ENCODE measurements at regions not wholly inside any gene's neighbourhood (a gene's known extent, or its start where the extent isn't known, plus 50 kb on each side); places are given as distances from the start of the nearest gene placed in this dataset.
"Not testable (repeated sequence)": the region's sequence is repeated elsewhere in the genome, so short reads cannot be mapped to it uniquely, and the experiment has no call there.

DNA sequence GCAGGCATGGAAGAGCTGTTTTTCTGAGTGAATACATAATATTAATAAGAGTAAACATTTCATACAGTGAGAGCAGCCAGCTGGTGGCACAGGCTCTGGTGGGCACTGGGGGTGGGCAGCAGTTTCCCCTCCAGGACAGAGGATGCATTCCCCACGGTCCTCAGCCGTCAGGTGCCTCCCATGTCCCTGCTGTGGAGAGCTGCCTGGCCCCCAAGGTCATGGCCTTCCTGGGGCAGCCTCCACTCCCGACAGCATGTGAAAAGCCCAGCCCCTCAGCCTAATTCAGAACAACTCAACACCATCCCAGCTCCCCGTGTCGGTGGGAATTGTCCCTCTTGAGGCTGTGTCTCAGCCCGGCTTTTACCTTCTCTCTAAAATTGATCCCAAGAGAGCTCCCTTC lies 147.4 kb downstream of the GALR1 start:
- Mint-ChIP-seq H3K36me3 (no peaks in the 10 kb centered on the region), H3K4me1 (no peaks in the 10 kb centered on the region), H3K4me3 (no peak overlapping the region), H3K9me3 (no peaks in the 10 kb centered on the region), H3K27ac (no peak overlapping the region), H3K27me3 (peaks cover 2% of the 10 kb centered on the region)

DNA sequence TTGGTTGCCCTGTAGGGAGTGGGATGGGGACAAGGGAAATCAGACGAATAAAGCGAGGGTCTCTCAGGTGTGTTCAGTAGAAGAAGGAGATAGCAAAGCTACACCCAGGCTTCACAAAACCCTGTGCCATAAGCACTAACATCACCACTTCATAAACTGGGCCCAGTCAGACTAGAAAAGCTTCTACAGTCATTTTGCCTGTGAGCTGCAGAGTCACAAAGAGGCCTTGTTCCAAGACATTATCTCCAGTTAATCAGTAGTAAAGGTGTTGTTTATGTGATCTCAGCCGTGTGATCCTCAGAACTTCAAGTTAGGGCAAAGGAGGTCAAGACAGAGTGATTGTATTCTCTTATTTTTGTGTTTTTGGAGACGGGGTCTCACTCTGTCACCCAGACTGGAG lies 148.0 kb downstream of the GALR1 start:
- Mint-ChIP-seq H3K9me3 (no peaks in the 10 kb centered on the region), H3K4me3 (no peak overlapping the region)

DNA sequence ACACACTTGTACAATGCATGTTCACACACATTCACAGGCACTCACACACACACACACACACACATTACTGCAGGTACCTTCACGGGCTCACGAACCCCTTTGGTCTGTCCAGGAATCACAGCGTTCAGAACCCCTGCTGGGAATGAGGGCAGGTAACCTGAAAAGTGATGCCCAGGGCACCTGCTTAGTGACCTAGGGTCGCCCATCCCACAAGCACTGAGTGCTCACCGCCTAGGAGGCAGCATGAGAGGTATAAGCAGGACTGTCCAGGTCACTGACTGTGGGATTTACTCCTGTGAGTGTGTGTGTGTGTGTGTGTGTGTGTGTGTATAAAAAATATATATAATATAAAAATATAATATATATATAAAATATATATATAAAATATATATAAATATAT lies 150.9 kb downstream of the GALR1 start:
- no peak overlapping the region for H3K4me3 Mint-ChIP-seq
- no peaks in the 10 kb centered on the region for H3K9me3 Mint-ChIP-seq
- H3K4me1 Mint-ChIP-seq, result no peaks in the 10 kb centered on the region
- no peak overlapping the region for H3K27ac Mint-ChIP-seq
- H3K36me3 Mint-ChIP-seq, result no peaks in the 10 kb centered on the region
- H3K27me3 Mint-ChIP-seq, result no peaks in the 10 kb centered on the region

More for the DNA sequence above, 148.0 kb downstream of the GALR1 start:
- H3K36me3 Mint-ChIP-seq, result no peaks in the 10 kb centered on the region
- H3K4me1 Mint-ChIP-seq, result no peaks in the 10 kb centered on the region
- no peak overlapping the region for H3K27ac Mint-ChIP-seq
- no peaks in the 10 kb centered on the region for H3K27me3 Mint-ChIP-seq

DNA sequence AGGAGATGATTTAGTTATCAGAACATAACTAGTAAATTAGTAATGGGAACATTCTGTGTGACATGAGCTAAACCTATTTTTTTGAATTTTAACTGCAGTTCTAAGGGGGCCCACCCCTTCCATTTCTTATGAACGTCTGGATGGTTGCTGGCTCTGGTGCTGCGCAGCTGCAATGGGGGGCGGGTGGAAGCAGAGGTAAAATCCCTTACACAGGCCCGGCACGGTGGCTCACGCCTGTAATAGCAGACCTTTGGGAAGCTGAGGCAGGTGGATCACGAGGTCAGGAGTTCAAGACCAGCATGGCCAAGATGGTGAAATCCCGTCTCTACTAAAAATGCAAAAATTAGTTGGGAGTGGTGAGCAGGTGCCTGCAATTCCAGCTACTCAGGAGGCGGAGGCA lies 151.5 kb downstream of the GALR1 start:
- Mint-ChIP-seq H3K36me3 (no peaks in the 10 kb centered on the region), H3K4me3 (no peak overlapping the region), H3K27me3 (no peaks in the 10 kb centered on the region), H3K27ac (no peak overlapping the region), H3K4me1 (no peaks in the 10 kb centered on the region), H3K9me3 (no peaks in the 10 kb centered on the region)

DNA sequence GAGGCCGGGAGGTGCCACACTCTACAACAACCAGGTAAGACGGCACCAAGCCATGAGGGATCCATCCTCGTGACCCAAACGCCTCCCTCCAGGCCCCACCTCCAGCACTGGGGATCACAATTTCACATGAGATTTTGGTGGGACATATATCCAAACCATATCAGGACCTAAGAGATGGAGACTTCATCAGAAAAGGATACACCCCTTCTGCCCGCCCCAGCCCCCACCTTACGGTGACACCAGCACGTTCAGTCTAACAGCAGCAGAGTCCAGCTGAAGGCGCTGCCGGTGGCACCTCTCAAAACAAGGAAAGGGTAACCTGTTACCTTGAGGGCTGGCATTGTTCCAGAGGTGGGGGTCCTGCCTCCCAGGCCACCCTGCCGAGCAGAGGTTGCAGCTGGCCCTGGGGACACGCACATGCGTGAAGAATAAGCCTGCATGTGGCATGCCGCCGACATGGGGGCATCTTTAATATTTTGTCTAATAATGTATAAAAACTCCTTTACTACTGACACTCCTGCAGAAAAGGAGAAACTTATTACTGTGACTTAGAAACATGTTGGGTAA lies 154.4 kb downstream of the GALR1 start:
- Mint-ChIP-seq H3K27ac (no peak overlapping the region), H3K4me1 (no peaks in the 10 kb centered on the region), H3K4me3 (no peak overlapping the region), H3K36me3 (no peaks in the 10 kb centered on the region), H3K27me3 (no peaks in the 10 kb centered on the region), H3K9me3 (no peaks in the 10 kb centered on the region)

DNA sequence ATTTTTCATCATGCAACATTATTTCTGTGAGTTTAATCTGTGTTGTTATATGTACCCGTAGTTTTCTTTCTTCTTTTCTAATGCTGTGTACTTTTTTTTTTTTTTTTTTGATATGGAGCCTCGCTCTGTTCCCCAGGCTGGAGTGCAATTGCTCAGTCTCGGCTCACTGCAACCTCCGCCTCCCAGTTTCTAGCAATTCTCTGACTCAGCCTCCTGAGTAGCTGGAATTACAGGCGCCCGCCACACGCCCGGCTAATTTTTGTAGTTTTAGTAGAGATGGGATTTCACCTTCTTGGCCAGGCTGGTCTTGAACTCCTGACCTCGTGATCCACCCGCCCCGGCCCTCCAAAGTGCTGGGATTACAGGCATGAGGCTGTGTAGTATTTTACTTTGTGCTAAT lies 155.4 kb downstream of the GALR1 start:
- Mint-ChIP-seq H3K27ac (no peak overlapping the region), H3K27me3 (peaks cover 5% of the 10 kb centered on the region), H3K4me3 (no peak overlapping the region), H3K4me1 (no peaks in the 10 kb centered on the region), H3K9me3 (no peaks in the 10 kb centered on the region), H3K36me3 (no peaks in the 10 kb centered on the region)

DNA sequence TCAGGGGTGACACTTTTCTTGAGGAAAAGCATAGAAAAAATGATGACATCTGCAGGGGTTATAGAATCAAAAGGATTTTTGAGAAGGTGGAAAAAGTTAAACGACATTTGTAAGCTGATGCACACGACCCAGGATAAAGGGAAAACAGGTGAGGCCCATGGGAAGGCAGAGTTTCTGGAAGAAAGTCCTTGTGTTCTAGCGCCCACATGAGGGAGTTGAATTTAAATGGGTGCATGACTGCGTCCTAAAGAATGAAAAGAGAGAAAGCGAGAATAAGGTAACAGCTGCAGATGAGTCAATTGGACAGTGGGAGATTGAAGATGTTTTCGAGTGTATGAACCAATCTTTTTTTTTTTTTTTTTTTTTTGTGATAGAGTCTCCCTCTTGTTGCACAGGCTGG lies 158.1 kb downstream of the GALR1 start:
- Mint-ChIP-seq H3K27me3 (peaks cover 5% of the 10 kb centered on the region), H3K27ac (no peak overlapping the region), H3K4me3 (no peak overlapping the region)

DNA sequence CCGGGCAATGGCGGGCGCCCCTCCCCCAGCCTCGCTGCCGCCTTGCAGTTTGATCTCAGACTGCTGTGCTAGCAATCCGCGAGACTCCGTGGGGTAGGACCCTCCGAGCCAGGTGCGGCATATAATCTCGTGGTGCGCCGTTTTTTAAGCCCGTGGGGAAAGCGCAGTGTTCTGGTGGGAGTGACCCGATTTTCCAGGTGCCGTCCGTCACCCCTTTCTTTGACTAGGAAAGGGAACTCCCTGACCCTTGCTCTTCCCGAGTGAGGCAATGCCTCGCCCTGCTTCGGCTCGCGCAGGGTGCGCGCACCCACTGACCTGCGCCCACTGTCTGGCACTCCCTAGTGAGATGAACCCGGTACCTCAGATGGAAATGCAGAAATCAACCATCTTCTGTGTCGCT lies 171.9 kb downstream of the GALR1 start:
- not testable (repeated sequence) for H3K27ac Mint-ChIP-seq

More for the DNA sequence above, 158.1 kb downstream of the GALR1 start:
- H3K36me3 Mint-ChIP-seq, result no peaks in the 10 kb centered on the region
- no peaks in the 10 kb centered on the region for H3K9me3 Mint-ChIP-seq
- no peaks in the 10 kb centered on the region for H3K4me1 Mint-ChIP-seq

DNA sequence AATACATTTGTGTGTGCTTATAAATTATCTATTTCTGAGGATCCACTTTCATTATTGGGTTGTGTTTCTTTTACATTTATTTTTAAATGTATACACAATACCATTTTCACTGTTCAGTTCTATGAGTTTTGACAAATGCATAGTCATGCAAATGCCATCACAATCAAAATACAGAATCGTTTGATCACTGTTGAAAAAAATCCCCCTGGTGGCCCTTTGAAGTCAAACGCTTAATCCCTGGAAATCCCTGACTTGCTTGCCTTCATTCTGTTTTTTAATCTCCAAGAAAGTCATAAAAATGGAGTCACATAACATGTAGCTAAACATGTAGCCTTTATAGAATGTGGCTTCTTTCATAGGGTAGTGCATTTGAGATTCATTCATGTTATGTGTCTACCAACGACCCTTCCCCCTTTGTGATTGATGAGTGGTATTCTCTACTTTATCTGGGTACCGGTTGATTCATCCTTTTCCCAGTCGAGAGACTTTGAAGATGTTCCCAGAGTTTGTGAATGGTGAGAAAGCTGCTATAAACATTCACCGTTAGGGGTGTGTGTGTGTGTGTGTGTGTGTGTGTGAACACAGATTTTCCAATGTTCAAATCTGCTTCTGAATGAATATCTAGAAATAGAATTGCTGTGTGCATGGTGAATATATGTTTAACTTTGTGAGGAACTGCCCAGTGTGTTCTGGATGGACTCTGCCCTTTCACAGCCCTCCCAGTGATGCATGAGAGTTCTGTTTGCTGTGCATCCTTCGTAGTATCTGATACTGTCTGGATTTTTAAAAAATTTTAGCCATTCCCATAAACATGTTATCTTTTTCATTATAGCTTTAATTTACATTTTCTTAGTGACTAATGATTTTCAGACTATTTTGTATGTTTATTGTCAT lies 173.6 kb downstream of the GALR1 start:
- no peaks in the 10 kb centered on the region for H3K36me3 Mint-ChIP-seq
- no peaks in the 10 kb centered on the region for H3K9me3 Mint-ChIP-seq
- no peak overlapping the region for H3K27ac Mint-ChIP-seq
- no peak overlapping the region for H3K4me3 Mint-ChIP-seq
- H3K27me3 Mint-ChIP-seq, result peaks cover 11% of the 10 kb centered on the region
- H3K4me1 Mint-ChIP-seq, result no peaks in the 10 kb centered on the region

More for the DNA sequence above, 171.9 kb downstream of the GALR1 start:
- H3K4me1 Mint-ChIP-seq, H3K4me3 Mint-ChIP-seq, H3K9me3 Mint-ChIP-seq, H3K27me3 Mint-ChIP-seq, H3K36me3 Mint-ChIP-seq: not testable (repeated sequence)

DNA sequence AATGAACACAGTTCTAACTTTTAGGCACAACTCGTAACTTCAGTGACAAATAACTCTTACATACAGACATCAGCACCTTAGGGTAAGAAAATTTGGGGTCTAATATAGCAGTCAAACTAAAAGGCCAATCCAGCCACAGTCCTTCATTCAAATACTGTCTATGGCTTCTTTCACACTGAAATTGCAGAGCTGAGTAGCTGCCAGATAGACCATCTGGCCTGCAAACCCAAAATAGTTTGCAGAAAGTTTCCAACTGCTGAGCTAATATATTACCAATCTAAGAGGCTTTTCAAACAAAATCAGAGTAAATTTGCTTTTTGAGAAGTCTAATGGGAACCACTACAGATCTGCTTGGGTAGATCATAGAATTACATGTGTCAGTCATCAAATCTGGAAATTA lies 183.4 kb downstream of the GALR1 start:
- Mint-ChIP-seq H3K27ac (no peak overlapping the region), H3K27me3 (peaks cover 21% of the 10 kb centered on the region), H3K4me1 (no peaks in the 10 kb centered on the region), H3K4me3 (no peak overlapping the region), H3K9me3 (no peaks in the 10 kb centered on the region), H3K36me3 (no peaks in the 10 kb centered on the region)

DNA sequence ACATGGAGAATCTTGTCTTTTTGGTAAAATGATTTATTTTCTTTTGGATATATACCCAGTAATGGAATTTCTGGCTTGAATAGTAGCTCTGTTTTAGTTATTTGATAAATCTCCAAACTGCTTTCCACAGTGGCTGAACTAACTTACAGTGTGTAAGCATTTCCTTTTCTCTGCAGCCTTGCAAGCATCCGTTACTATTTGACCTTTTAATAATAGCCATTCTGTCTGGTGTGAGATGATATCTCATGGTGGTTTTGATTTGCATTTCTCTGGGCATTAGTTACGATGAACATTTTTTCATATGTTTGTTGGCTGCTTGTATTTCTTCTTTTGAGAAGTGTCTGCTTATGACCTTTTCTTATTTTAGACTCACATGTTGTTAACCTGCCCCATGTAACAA lies 190.2 kb downstream of the GALR1 start:
- Mint-ChIP-seq H3K9me3 (no peaks in the 10 kb centered on the region), H3K4me1 (no peaks in the 10 kb centered on the region), H3K27ac (no peak overlapping the region), H3K27me3 (peaks cover 10% of the 10 kb centered on the region), H3K36me3 (no peaks in the 10 kb centered on the region), H3K4me3 (no peak overlapping the region)

DNA sequence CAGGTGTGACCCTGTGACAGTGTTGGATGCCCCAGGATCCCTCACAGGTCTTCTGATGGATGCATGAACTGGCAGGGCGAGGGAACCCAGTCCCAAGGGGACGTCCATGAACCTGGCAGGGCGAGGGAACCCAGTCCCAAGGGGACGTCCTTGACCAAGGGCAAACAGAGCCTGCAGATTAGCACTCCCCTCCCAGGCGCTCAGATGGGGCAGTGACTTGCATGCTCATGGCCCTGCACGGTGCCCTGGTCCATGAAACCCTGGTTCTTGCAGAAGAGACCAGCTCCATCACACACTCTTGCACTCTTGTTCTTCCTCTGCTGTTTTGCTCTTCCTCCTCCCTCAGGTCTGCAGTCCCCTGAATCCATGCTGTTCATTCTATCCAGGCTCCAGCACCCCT lies 192.7 kb downstream of the GALR1 start:
- H3K4me1 Mint-ChIP-seq, result no peaks in the 10 kb centered on the region
- peaks cover 12% of the 10 kb centered on the region for H3K27me3 Mint-ChIP-seq
- H3K36me3 Mint-ChIP-seq, result no peaks in the 10 kb centered on the region
- H3K4me3 Mint-ChIP-seq, result no peak overlapping the region
- no peak overlapping the region for H3K27ac Mint-ChIP-seq
- no peaks in the 10 kb centered on the region for H3K9me3 Mint-ChIP-seq

DNA sequence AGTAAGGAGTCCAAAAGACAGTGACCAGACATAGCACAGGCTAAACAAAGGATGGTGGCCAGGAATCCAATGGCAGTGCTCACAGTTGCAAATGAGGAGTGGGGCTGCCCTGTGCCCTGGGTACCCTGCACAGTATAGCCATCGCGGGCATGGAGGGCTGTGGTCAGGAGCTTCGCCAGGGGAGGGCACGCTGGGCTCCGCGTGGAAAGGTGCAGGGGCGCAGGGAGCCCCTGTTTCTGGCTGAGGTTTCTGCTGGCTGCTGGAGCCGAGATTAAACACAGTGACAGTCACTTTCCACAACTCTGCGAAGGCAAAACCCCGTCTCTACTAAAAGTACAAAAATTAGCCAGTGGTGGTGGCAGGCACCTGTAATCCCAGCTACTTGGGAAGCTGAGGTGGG lies 194.7 kb downstream of the GALR1 start:
- no peak overlapping the region for H3K27ac Mint-ChIP-seq
- no peaks in the 10 kb centered on the region for H3K36me3 Mint-ChIP-seq
- H3K4me1 Mint-ChIP-seq, result no peaks in the 10 kb centered on the region
- H3K4me3 Mint-ChIP-seq, result no peak overlapping the region
- H3K27me3 Mint-ChIP-seq, result peaks cover 8% of the 10 kb centered on the region
- H3K9me3 Mint-ChIP-seq, result no peaks in the 10 kb centered on the region

DNA sequence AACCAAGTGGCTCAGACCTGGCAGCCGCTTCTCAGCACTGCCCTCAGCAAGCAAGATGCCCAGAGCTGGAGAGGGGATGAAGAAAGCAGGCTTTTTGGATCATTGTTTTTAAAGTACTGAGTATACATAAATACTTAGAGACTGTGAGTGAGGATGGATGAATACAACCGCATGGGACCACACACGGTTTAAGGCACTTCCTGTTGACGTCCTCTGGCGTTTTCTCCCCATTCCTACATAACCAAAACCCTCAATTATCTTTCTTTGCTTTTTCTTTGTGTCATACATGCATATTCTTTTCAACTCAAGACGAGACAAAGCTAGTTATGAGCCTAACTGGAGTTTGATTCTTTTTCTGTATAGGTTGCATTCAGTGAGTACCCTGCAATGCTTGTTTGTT lies 198.4 kb downstream of the GALR1 start:
- peaks cover 6% of the 10 kb centered on the region for H3K27me3 Mint-ChIP-seq
- no peaks in the 10 kb centered on the region for H3K9me3 Mint-ChIP-seq
- no peaks in the 10 kb centered on the region for H3K4me1 Mint-ChIP-seq
- H3K4me3 Mint-ChIP-seq, result no peak overlapping the region
- no peaks in the 10 kb centered on the region for H3K36me3 Mint-ChIP-seq
- no peak overlapping the region for H3K27ac Mint-ChIP-seq

DNA sequence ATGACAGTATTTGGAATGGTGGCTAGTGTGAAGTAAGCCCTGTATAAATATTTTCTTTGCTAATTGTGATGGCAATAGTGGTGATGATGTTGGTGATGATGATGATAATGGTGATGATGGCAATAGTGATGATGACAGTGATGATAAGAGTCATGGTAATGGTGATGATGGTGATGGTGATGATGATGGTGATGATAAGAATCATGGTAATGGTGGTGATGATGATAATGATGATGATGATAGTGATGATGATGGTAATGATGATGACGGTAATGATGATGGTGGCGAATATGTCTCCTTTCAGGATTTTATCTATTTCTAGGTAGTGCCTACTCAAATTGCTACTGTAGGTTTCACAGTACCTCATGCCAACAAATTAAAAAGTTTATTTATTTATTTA lies 205.4 kb downstream of the GALR1 start:
- Mint-ChIP-seq H3K36me3 (no peaks in the 10 kb centered on the region), H3K4me1 (no peaks in the 10 kb centered on the region), H3K27me3 (peaks cover 3% of the 10 kb centered on the region), H3K27ac (no peak overlapping the region), H3K4me3 (no peak overlapping the region), H3K9me3 (no peaks in the 10 kb centered on the region)

DNA sequence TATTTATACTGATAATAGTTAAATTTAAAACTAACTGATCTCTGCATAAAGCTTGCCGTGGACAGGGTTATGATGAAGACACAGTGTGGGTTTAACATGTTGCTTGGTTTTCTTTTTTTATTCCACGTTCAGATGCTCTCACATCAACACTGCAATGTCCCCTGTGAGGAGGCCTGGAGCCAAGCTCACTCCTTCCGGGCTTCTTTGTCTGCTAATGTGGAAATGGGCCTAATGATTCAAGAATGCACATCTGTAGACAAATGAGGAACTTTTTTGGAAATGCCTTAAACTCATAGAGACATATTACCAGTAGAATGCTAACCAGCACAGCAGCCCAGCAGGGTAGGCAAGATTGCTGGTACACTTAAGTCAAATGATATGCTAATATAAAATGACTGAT lies 208.0 kb downstream of the GALR1 start:
- Mint-ChIP-seq H3K36me3 (no peaks in the 10 kb centered on the region), H3K9me3 (no peaks in the 10 kb centered on the region), H3K4me3 (no peak overlapping the region), H3K27me3 (peaks cover 6% of the 10 kb centered on the region), H3K4me1 (no peaks in the 10 kb centered on the region), H3K27ac (no peak overlapping the region)

Data from activated naive CD4-positive, alpha-beta T cell treated with anti-CD3 and anti-CD28 coated beads, Interleukin-2, amount 50 U/mL, for 24 hours (primary cell).